Left lobe of liver (tissue), 2 donors: ENCODE measurements at regions not wholly inside any gene's neighbourhood (a gene's known extent, or its start where the extent isn't known, plus 50 kb on each side); places are given as distances from the start of the nearest gene placed in this dataset.

Experiments used
- ATAC-seq: fragments of 200-7000 bp; cut with Tn5 transposase; one replicate; pipeline ENCODE4 v1.9.1; 2020; ENCODE audit warnings: mild to moderate bottlenecking, moderate library complexity
- DNase-seq: peaks from one replicate; pipeline ENCODE4 v3.0.0-alpha.2; 2020; ENCODE audit warnings: low spot score
- donor health status: DM: no; HTN: no; CAD: no; lungs with moderate emphysema.
- donor health status: DM: no; HTN: yes; CAD: no.

DNA sequence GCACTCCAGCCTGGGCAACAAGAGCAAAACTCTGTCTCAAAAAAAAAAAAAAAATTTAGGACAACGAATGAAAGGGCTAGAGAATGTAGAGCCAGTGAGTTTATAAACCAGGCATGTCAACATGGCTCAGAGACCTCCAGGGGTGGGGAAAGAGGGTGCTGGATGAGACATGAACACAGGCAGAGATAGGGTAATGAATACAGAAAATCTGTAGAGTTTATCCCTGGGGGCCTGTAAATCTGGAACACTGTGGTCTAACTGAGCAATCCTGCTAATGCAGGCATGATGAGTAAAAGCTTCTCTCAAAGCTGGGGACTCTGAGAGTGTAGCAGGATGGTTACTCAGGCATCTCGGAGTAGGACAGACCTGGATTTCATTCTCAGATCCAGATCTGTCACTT, 59.2 kb upstream of the IGFBP2 start:
- ATAC-seq (no peak), DNase-seq (no peak)

GRCh38 chr2:216574586-216574985, 58.6 kb upstream of the IGFBP2 start:
- DNase-seq (no peak), ATAC-seq (no peak)

DNA sequence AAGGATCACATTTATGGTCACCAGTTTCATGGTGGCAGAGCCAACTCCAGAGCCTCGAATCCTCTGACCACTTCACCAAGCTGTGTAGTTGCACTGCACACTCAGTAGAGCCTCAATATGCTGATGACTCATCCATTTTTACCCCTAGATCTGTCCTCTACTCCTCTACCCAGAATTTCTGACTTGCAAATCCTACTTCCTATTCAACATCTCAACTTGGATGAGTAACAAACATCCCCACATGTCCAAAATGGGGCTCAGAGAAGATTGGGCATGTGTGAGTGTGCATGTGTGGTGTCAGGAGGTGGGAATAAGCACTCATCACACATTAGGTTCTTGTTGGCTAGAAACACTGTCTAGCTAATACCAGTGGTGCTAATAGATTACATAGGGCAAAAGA, 57.8 kb upstream of the IGFBP2 start:
- DNase-seq (no peak), ATAC-seq (no peak)

- no peak for ATAC-seq
- DNase-seq = no peak
Observed at GRCh38 chr2:216576616-216577015, 56.6 kb upstream of the IGFBP2 start.

DNA sequence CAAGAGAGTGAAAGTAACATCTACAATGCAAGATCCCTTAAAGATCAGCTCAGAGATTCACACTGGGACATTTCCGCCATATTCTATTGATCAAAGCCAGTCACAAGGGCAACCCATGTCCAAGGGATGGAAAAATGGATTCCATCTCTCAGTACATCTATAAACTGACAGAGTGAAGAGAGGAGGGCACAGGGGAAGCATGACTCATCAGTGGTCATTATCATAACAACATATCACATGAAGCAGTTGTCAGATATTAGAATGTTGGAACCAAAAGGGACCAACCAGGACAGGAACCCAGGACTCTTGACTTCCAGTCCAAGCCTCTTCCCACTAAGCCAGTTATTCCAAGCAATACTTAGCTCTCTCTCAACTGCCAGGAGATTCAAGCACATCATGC, 54.9 kb upstream of the IGFBP2 start:
- DNase-seq (no peak), ATAC-seq (no peak)

GRCh38 chr2:216583147-216583546, 50.1 kb upstream of the IGFBP2 start:
- DNase-seq (no peak), ATAC-seq (no peak)
